K562 (cell line): ENCODE measurements at regions not wholly inside any gene's neighbourhood (a gene's known extent, or its start where the extent isn't known, plus 50 kb on each side); places are given as distances from the start of the nearest gene placed in this dataset.

Source experiments
- ATAC-seq: fragments of 200-7000 bp; cut with Tn5 transposase; 3 replicates; pipeline ENCODE4 v1.9.1; 2020; ENCODE audit warnings: moderate library complexity
- BruUV-seq: library from RNA; stranded (reverse); fragments of 400-500 nt; replicated peaks from 2 replicates; lab custom pipeline; 2021; lab: Mats Ljungman, UMichigan
- CTCF ChIA-PET: fragments of 300-600 bp; formaldehyde crosslinking; extraction: SDS; loops from one replicate; lab custom pipeline; 2021; ENCODE audit warnings: low intra/inter-chr PET ratio; lab: Yijun Ruan, JAX
- POLR2A ChIA-PET: fragments of 300-600, 350-650 bp; sonication (Branson Sonifier 250); formaldehyde crosslinking; extraction: SDS; loops from one replicate; lab custom pipeline; 2021; ENCODE audit warnings: antibody characterized with exemption, inconsistent platforms; lab: Yijun Ruan, JAX
- DNase-seq, 4 experiments: peaks; one replicate each; pipeline versions ENCODE4 v3.0.0 to v3.0.0-alpha.2; 2011 to 2018; ENCODE audit warnings: low spot score in 3 of 4, mixed read lengths in 3 of 4; ENCODE audit errors: extremely low read depth in 1 of 4
- FAIRE-seq: peaks from 2 replicates; lab custom pipeline; 2011; peaks lifted over from hg19 to GRCh38; lab: Jason Lieb, UNC
- H2AFZ ChIP-seq: 2 replicates; pipeline ENCODE4 v1.6.0; 2011; ENCODE audit warnings: low read depth, low read length, control low read depth, inconsistent platforms
- H3K27ac ChIP-seq: fragments of 200-600 bp; 3 replicates; pipeline ENCODE4 v1.8.0; 2011; ENCODE audit warnings: low read depth, mild to moderate bottlenecking, control low read depth, inconsistent platforms, low read length, moderate library complexity, mixed read lengths; ENCODE audit errors: extremely low read depth
- H3K27me3 ChIP-seq, 2 experiments: fragments of 300-600 bp in 1 of 2; 2 replicates in 1 of 2; 3 replicates in 1 of 2; pipeline versions ENCODE4 v1.6.0 to v1.8.0; 2011; ENCODE audit warnings: inconsistent platforms in 2 of 2, low read length in 2 of 2, mild to moderate bottlenecking in 1 of 2, mixed read lengths in 1 of 2, moderate library complexity in 1 of 2; ENCODE audit not compliant: control insufficient read depth in 2 of 2, insufficient read depth in 2 of 2
- H3K36me3 ChIP-seq: fragments of 300-600 bp; 3 replicates; pipeline ENCODE4 v1.8.0; 2011; ENCODE audit warnings: mild to moderate bottlenecking, low read length, inconsistent platforms; ENCODE audit not compliant: control insufficient read depth, insufficient read depth
- H3K4me1 ChIP-seq, 2 experiments: fragments of 200-600 bp in 1 of 2; replicated peaks in 1 of 2; 2 replicates in 1 of 2; 3 replicates in 1 of 2; pipeline versions ENCODE4 v1.5.1 to v1.8.0; 2011; ENCODE audit warnings: inconsistent platforms in 2 of 2, low read length in 2 of 2, mild to moderate bottlenecking in 1 of 2, mixed read lengths in 1 of 2, moderate library complexity in 1 of 2; ENCODE audit not compliant: control insufficient read depth in 2 of 2, insufficient read depth in 2 of 2
- H3K4me2 ChIP-seq: 2 replicates; pipeline ENCODE4 v1.6.1; 2011; ENCODE audit warnings: low read length, control low read depth, inconsistent platforms, mixed read lengths; ENCODE audit not compliant: insufficient read depth
- H3K4me3 ChIP-seq: fragments of 200-600 bp; sonication (generic), shearing (Covaris generic); 2 replicates; pipeline ENCODE4 v1.5.1; 2016; ENCODE audit warnings: control low read depth, inconsistent platforms
- H3K79me2 ChIP-seq: fragments of 200-600 bp; 3 replicates; pipeline ENCODE4 v1.8.0; 2011; ENCODE audit warnings: low read length, inconsistent platforms; ENCODE audit not compliant: control insufficient read depth, insufficient read depth
- H3K9ac ChIP-seq, 2 experiments: 2 replicates each; pipeline versions ENCODE4 v1.6.0 to v1.6.1; 2011; ENCODE audit warnings: low read depth in 2 of 2, low read length in 2 of 2, control low read depth in 1 of 2, inconsistent platforms in 1 of 2, mild to moderate bottlenecking in 1 of 2, mixed read lengths in 1 of 2; ENCODE audit not compliant: insufficient read depth in 1 of 2
- H3K9me1 ChIP-seq: one replicate; pipeline ENCODE4 v1.6.0; 2011; ENCODE audit warnings: inconsistent platforms, mild to moderate bottlenecking, low read length, moderate library complexity; ENCODE audit not compliant: control insufficient read depth, insufficient read depth
- H3K9me3 ChIP-seq: replicated peaks from 2 replicates; pipeline ENCODE4 v1.5.1; 2011; ENCODE audit warnings: low read depth, low read length, inconsistent platforms; ENCODE audit not compliant: control insufficient read depth, insufficient read depth
- H4K20me1 ChIP-seq: replicated peaks from 2 replicates; pipeline ENCODE4 v1.6.1; 2011; ENCODE audit warnings: low read length, inconsistent platforms, mixed read lengths; ENCODE audit not compliant: control insufficient read depth, insufficient read depth
- CTBP1 ChIP-seq: fragments of 450-650 bp; IDR thresholded peaks from 2 replicates; pipeline ENCODE4 v1.6.1; 2016; ENCODE audit warnings: borderline replicate concordance
- GABPA ChIP-seq: fragments of 200-800 bp; sonication (Bioruptor generic); conservative IDR thresholded peaks from 2 replicates; pipeline ENCODE4 v1.6.1; 2016; ENCODE audit warnings: low read depth, missing genetic modification characterization, missing compliant biosample characterization
- HNRNPH1 ChIP-seq: fragments of 200-400 bp; formaldehyde crosslinking; optimal IDR thresholded peaks from 2 replicates; pipeline ENCODE3; 2017; ENCODE audit warnings: low read depth, mild to moderate bottlenecking, low read length, moderate library complexity
- MCM7 ChIP-seq, 2 experiments: fragments of 450-650 bp; IDR thresholded peaks; 2 replicates each; pipeline ENCODE4 v1.6.1; 2016 to 2018
- NCOA6 ChIP-seq: fragments of 450-650 bp; IDR thresholded peaks from 2 replicates; pipeline ENCODE4 v1.6.1; 2017; ENCODE audit warnings: mild to moderate bottlenecking
- TAF9B ChIP-seq: fragments of 450-650 bp; IDR thresholded peaks from 2 replicates; pipeline ENCODE4 v1.6.1; 2018; ENCODE audit warnings: mild to moderate bottlenecking; ENCODE audit not compliant: partially characterized antibody
- THAP7 ChIP-seq: fragments of 250-450 bp; sonication (Bioruptor Pico); IDR thresholded peaks from 2 replicates; pipeline ENCODE4 v1.5.0; 2021
- ZNF175 ChIP-seq: fragments of 200-800 bp; sonication (Bioruptor generic); IDR thresholded peaks from 2 replicates; pipeline ENCODE4 v1.6.1; 2016; ENCODE audit warnings: low read depth, mild to moderate bottlenecking, missing genetic modification characterization, missing compliant biosample characterization
- in situ Hi-C: fragments of 300-500 bp; cut with MboI; formaldehyde crosslinking; loops from 4 replicates; pipeline ENCODE4 v1.15.0; 2018; ENCODE audit warnings: inconsistent platforms, mixed read lengths
- intact Hi-C: fragments of 100-400 bp; cut with micrococcal nuclease; formaldehyde crosslinking; loops from 2 replicates; pipeline ENCODE4 v1.14.2; 2022

- CTCF ChIA-PET = interaction anchor here (0.6 kb wide), 1 partner anchor 14 kb away, joined by 3 read pairs; no protein-coding TSS in a partner anchor
- Histone ChIP-seq H4K20me1 (no peaks in the 10 kb centered on the region), H3K4me3 (no peak overlapping the region), H3K4me2 (no peak overlapping the region), H2AFZ (no peak overlapping the region), H3K36me3 (no peaks in the 10 kb centered on the region), H3K27me3 (no peaks in the 10 kb centered on the region), H3K9ac (no peak overlapping the region), H3K79me2 (no peaks in the 10 kb centered on the region), H3K9me1 (no peaks in the 10 kb centered on the region), H3K27ac (no peak overlapping the region), H3K9me3 (peaks cover 3% of the 10 kb centered on the region; the same call in 1 of the 2 replicates), H3K4me1 (no peaks in the 10 kb centered on the region)
- intact Hi-C loops (no loop called here), in situ Hi-C loops (no loop called here)
- BruUV-seq = no TSS peak
- POLR2A ChIA-PET = no interaction called here
- ATAC-seq (no peak), FAIRE-seq (no peak), DNase-seq (no peak)
- TF ChIP-seq THAP7 (CRISPR knock-in tag) = no peak
- TF ChIP-seq GABPA (tag) = no peak
- no peak for TF ChIP-seq TAF9B
- TF ChIP-seq ZNF175 (CRISPR knock-in tag) = no peak
- TF ChIP-seq HNRNPH1 = no peak
- TF ChIP-seq CTBP1 = no peak
- TF ChIP-seq MCM7 (IDR thresholded peaks at IDR 0.05) = no peak
- no peak for TF ChIP-seq NCOA6
Measured at GRCh38 chr18:39776766-39777165, 2178.3 kb upstream of the PIK3C3 start.
